ENCODE measurements at regions not wholly inside any gene's neighbourhood (a gene's known extent, or its start where the extent isn't known, plus 50 kb on each side); places are given as distances from the start of the nearest gene placed in this dataset.

GRCh38 chr20:21867811-21868210, 162.3 kb downstream of the PAX1 start:
- TF ChIP-seq CTCF (IDR thresholded peaks at IDR 0.05) (no peak), POLR2A (IDR thresholded peaks at IDR 0.05) (no peak)

All from body of pancreas (tissue), 4 donors.